SK-N-SH (cell line): ENCODE measurements at regions not wholly inside any gene's neighbourhood (a gene's known extent, or its start where the extent isn't known, plus 50 kb on each side); places are given as distances from the start of the nearest gene placed in this dataset.

Experiments used
- CTCF ChIA-PET: fragments of 300-600, 350-600 bp; formaldehyde crosslinking; extraction: SDS; loops from one replicate; lab custom pipeline; 2021; lab: Yijun Ruan, JAX
- POLR2A ChIA-PET: fragments of 350-600 bp; sonication (Branson Sonifier 250); formaldehyde crosslinking; extraction: SDS; loops from one replicate; lab custom pipeline; 2020; ENCODE audit warnings: antibody characterized with exemption, inconsistent platforms; lab: Yijun Ruan, JAX
- DNase-seq: peaks from one replicate; pipeline ENCODE4 v3.0.0; 2012
- H2AFZ ChIP-seq: fragments of 200-600 bp; sonication (generic); 2 replicates; pipeline ENCODE4 v1.8.1; 2016; ENCODE audit warnings: antibody characterized with exemption, mild to moderate bottlenecking, low read depth
- H3F3A ChIP-seq: fragments of 200-600 bp; sonication (generic); replicated peaks from 2 replicates; pipeline ENCODE3; 2016; ENCODE audit warnings: antibody characterized with exemption, mild to moderate bottlenecking; ENCODE audit not compliant: insufficient read depth
- H3K27ac ChIP-seq, 2 experiments: fragments of 200-500 bp in 1 of 2; fragments of 200-600 bp in 1 of 2; sonication (Bioruptor generic) in 1 of 2; sonication (generic), shearing (Covaris generic) in 1 of 2; 2 replicates each; pipeline versions ENCODE4 v1.5.1 to v1.6.1; 2014 to 2016; ENCODE audit warnings: low read depth in 2 of 2, inconsistent platforms in 1 of 2, low read length in 1 of 2, mild to moderate bottlenecking in 1 of 2, mixed read lengths in 1 of 2
- H3K27me3 ChIP-seq: fragments of 200-600 bp; sonication (generic), shearing (Covaris generic); 2 replicates; pipeline ENCODE4 v1.6.1; 2016; ENCODE audit warnings: mixed run types; ENCODE audit not compliant: insufficient read depth
- H3K36me3 ChIP-seq, 2 experiments: fragments of 200-500 bp in 1 of 2; fragments of 200-600 bp in 1 of 2; sonication (Bioruptor generic) in 1 of 2; sonication (generic) in 1 of 2; replicated peaks in 1 of 2; 2 replicates each; pipeline versions ENCODE3 to v1.5.1; 2014 to 2016; ENCODE audit warnings: low read length in 1 of 2, mild to moderate bottlenecking in 1 of 2; ENCODE audit not compliant: insufficient read depth in 2 of 2, control insufficient read depth in 1 of 2
- H3K4me1 ChIP-seq, 2 experiments: fragments of 200-500 bp in 1 of 2; fragments of 200-600 bp in 1 of 2; sonication (Bioruptor generic) in 1 of 2; sonication (generic), shearing (Covaris generic) in 1 of 2; 2 replicates each; pipeline versions ENCODE4 v1.5.1 to v1.6.1; 2014 to 2016; ENCODE audit warnings: low read depth in 1 of 2, low read length in 1 of 2, mixed run types in 1 of 2; ENCODE audit not compliant: insufficient read depth in 2 of 2, control insufficient read depth in 1 of 2
- H3K4me2 ChIP-seq: fragments of 200-600 bp; sonication (generic), shearing (Covaris generic); 2 replicates; pipeline ENCODE4 v1.6.1; 2017; ENCODE audit warnings: mixed run types
- H3K4me3 ChIP-seq, 2 experiments: fragments of 200-500 bp in 1 of 2; fragments of 200-600 bp in 1 of 2; sonication (Bioruptor generic) in 1 of 2; sonication (generic), shearing (Covaris generic) in 1 of 2; 2 replicates each; pipeline versions ENCODE4 v1.5.1 to v1.8.1; 2014 to 2016; ENCODE audit warnings: low read depth in 2 of 2, inconsistent platforms in 1 of 2, low read length in 1 of 2, mild to moderate bottlenecking in 1 of 2, mixed read lengths in 1 of 2, moderate library complexity in 1 of 2
- H3K79me2 ChIP-seq: fragments of 200-600 bp; sonication (generic); 2 replicates; pipeline ENCODE4 v1.8.1; 2017; ENCODE audit warnings: mild to moderate bottlenecking; ENCODE audit not compliant: insufficient read depth
- H3K9ac ChIP-seq: fragments of 200-600 bp; sonication (generic); 2 replicates; pipeline ENCODE4 v1.6.1; 2017; ENCODE audit warnings: mixed run types
- H3K9me2 ChIP-seq: fragments of 200-600 bp; sonication (generic); 2 replicates; pipeline ENCODE4 v1.6.1; 2017; ENCODE audit warnings: mixed run types
- H3K9me3 ChIP-seq: fragments of 200-600 bp; sonication (generic); 2 replicates; pipeline ENCODE4 v1.6.1; 2017; ENCODE audit warnings: mixed run types, mild to moderate bottlenecking, moderate library complexity
- H4K20me1 ChIP-seq: fragments of 200-600 bp; sonication (generic); 2 replicates; pipeline ENCODE4 v1.6.1; 2017; ENCODE audit warnings: mild to moderate bottlenecking, mixed run types; ENCODE audit not compliant: insufficient read depth
- CHD2 ChIP-seq: fragments of 150-350 bp; IDR thresholded peaks from 2 replicates; pipeline ENCODE4 v1.6.1; 2018; ENCODE audit warnings: low read length; ENCODE audit not compliant: partially characterized antibody
- CTCF ChIP-seq: fragments of 200-600 bp; sonication (generic); IDR thresholded peaks from 2 replicates; pipeline ENCODE4 v1.6.1; 2017; ENCODE audit warnings: antibody characterized with exemption, mild to moderate bottlenecking, moderate library complexity
- ELF1 ChIP-seq: IDR thresholded peaks from 2 replicates; pipeline ENCODE4 v1.4.0; 2012
- EZH2phosphoT487 ChIP-seq: fragments of 200-600 bp; sonication (generic); IDR thresholded peaks from 2 replicates; pipeline ENCODE4 v1.6.1; 2017; ENCODE audit warnings: low read depth, mixed run types, mild to moderate bottlenecking, antibody characterized with exemption, moderate library complexity, borderline replicate concordance
- GATA2 ChIP-seq: sonication (generic); formaldehyde crosslinking; IDR thresholded peaks from 2 replicates; pipeline ENCODE4 v1.5.0; 2020; ENCODE audit warnings: mild to moderate bottlenecking, missing genetic modification reagents
- IRF3 ChIP-seq: fragments of 150-350 bp; IDR thresholded peaks from 2 replicates; pipeline ENCODE4 v1.6.1; 2016; ENCODE audit warnings: mild to moderate bottlenecking, low read depth, low read length
- MXI1 ChIP-seq: IDR thresholded peaks from 2 replicates; pipeline ENCODE4 v1.6.1; 2012; ENCODE audit warnings: mild to moderate bottlenecking, low read depth, low read length, improper control_type of control experiment
- NFIC ChIP-seq: IDR thresholded peaks from 2 replicates; pipeline ENCODE4 v1.4.0; 2012; ENCODE audit warnings: borderline replicate concordance
- NRF1 ChIP-seq: IDR thresholded peaks from 2 replicates; pipeline ENCODE4 v1.6.1; 2012; ENCODE audit warnings: low read depth, mild to moderate bottlenecking, low read length
- POLR2AphosphoS5 ChIP-seq: IDR thresholded peaks from 2 replicates; pipeline ENCODE4 v1.6.1; 2012; ENCODE audit warnings: low read depth, low read length
- RAD21 ChIP-seq: IDR thresholded peaks from 2 replicates; pipeline ENCODE4 v1.6.1; 2012; ENCODE audit warnings: mild to moderate bottlenecking, low read length
- RCOR1 ChIP-seq: fragments of 150-350 bp; IDR thresholded peaks from 2 replicates; pipeline ENCODE4 v1.6.1; 2017; ENCODE audit warnings: antibody characterized with exemption, low read length
- RFX5 ChIP-seq: IDR thresholded peaks from 2 replicates; pipeline ENCODE4 v1.6.1; 2012; ENCODE audit warnings: mild to moderate bottlenecking, improper control_type of control experiment, low read length
- SIN3A ChIP-seq: IDR thresholded peaks from 2 replicates; pipeline ENCODE4 v1.6.1; 2012; ENCODE audit warnings: low read depth, mild to moderate bottlenecking, low read length, moderate library complexity, borderline replicate concordance
- USF2 ChIP-seq: fragments of 150-350 bp; IDR thresholded peaks from 2 replicates; pipeline ENCODE4 v1.6.1; 2017; ENCODE audit warnings: antibody characterized with exemption, low read length, low read depth, borderline replicate concordance
- YY1 ChIP-seq: IDR thresholded peaks from 2 replicates; pipeline ENCODE4 v1.4.0; 2012; ENCODE audit warnings: low read depth, mild to moderate bottlenecking
- whole genome bisulfite sequencing: methylation state at CpG from one replicate; pipeline ENCODE4 v1.1.6; 2017; ENCODE audit warnings: low lambda C conversion rate; 5-methylcytosine and 5-hydroxymethylcytosine counted together

- Histone ChIP-seq H3K9ac (no peak overlapping the region), H3F3A (no peaks in the 10 kb centered on the region), H3K27ac (no peak overlapping the region), H4K20me1 (no peaks in the 10 kb centered on the region), H3K4me3 (no peak overlapping the region), H3K27me3 (no peaks in the 10 kb centered on the region), H2AFZ (no peak overlapping the region), H3K4me1 (no peaks in the 10 kb centered on the region), H3K4me2 (no peak overlapping the region), H3K36me3 (no peaks in the 10 kb centered on the region), H3K79me2 (no peaks in the 10 kb centered on the region), H3K9me3 (no peaks in the 10 kb centered on the region), H3K9me2 (no peaks in the 10 kb centered on the region)
- DNase-seq: no peak
- ChIA-PET CTCF (no interaction called here), POLR2A (no interaction called here)
- 16% methylated on average over 9 of the region's 9 CpGs for WGBS
- no peak for TF ChIP-seq YY1
- no peak for TF ChIP-seq GATA2 (CRISPR knock-in tag)
- TF ChIP-seq ELF1: no peak
- TF ChIP-seq RFX5: no peak
- no peak for TF ChIP-seq POLR2AphosphoS5
- TF ChIP-seq IRF3: no peak
- no peak for TF ChIP-seq RCOR1
- no peak for TF ChIP-seq MXI1
- TF ChIP-seq CHD2: no peak
- no peak for TF ChIP-seq EZH2phosphoT487
- no peak for TF ChIP-seq USF2
- no peak for TF ChIP-seq NRF1
- no peak for TF ChIP-seq NFIC
- no peak for TF ChIP-seq RAD21
- no peak for TF ChIP-seq SIN3A
- TF ChIP-seq CTCF: no peak
Measured at GRCh38 chr10:126783806-126784557, 113.5 kb upstream of the C10orf90 start.
